Common myeloid progenitor, CD34-positive (primary cell): ENCODE measurements at regions not wholly inside any gene's neighbourhood (a gene's known extent, or its start where the extent isn't known, plus 50 kb on each side); places are given as distances from the start of the nearest gene placed in this dataset.

Experiments
- CTCF ChIA-PET: fragments of 350-600 bp; sonication (Branson Sonifier 250); formaldehyde crosslinking; loops from one replicate; lab custom pipeline; 2021; ENCODE audit warnings: antibody characterized with exemption; lab: Charles Lee
- POLR2A ChIA-PET: fragments of 350-600 bp; sonication (Branson Sonifier 250); formaldehyde crosslinking; loops from one replicate; lab custom pipeline; 2021; ENCODE audit warnings: antibody characterized with exemption; lab: Charles Lee
- DNase-seq, 3 donors: peaks; one replicate each; pipeline versions ENCODE4 v3.0.0 to v3.0.0-alpha.2; 2013
- H3K27ac ChIP-seq, 2 experiments: 1 replicate in 1 of 2; 2 replicates in 1 of 2; pipeline ENCODE4 v1.7.0; 2013; ENCODE audit warnings: inconsistent platforms in 2 of 2, low read length in 2 of 2, mild to moderate bottlenecking in 2 of 2, low read depth in 1 of 2, moderate library complexity in 1 of 2; ENCODE audit not compliant: severe bottlenecking in 2 of 2, insufficient read depth in 1 of 2, poor library complexity in 1 of 2
- H3K27me3 ChIP-seq, 5 experiments: replicated peaks in 2 of 5; 1 replicate in 3 of 5; 2 replicates in 2 of 5; pipeline versions ENCODE4 v1.6.1 to v1.7.0; 2013; ENCODE audit warnings: low read length in 4 of 5, mild to moderate bottlenecking in 2 of 5, moderate library complexity in 2 of 5, inconsistent platforms in 1 of 5; ENCODE audit not compliant: insufficient read depth in 5 of 5, control insufficient read depth in 4 of 5
- H3K36me3 ChIP-seq, 4 experiments: 1 replicate in 2 of 4; 2 replicates in 2 of 4; pipeline versions ENCODE4 v1.6.1 to v1.7.0; 2013; ENCODE audit warnings: low read length in 3 of 4, control low read depth in 1 of 4, mild to moderate bottlenecking in 1 of 4; ENCODE audit not compliant: control insufficient read depth in 4 of 4, insufficient read depth in 4 of 4
- H3K4me1 ChIP-seq, 4 experiments: 1 replicate in 3 of 4; 2 replicates in 1 of 4; pipeline versions ENCODE4 v1.6.1 to v1.7.1; 2013; ENCODE audit warnings: low read length in 3 of 4, mild to moderate bottlenecking in 3 of 4, control low read depth in 1 of 4, inconsistent platforms in 1 of 4, moderate library complexity in 1 of 4; ENCODE audit not compliant: control insufficient read depth in 4 of 4, insufficient read depth in 4 of 4; ENCODE audit errors: control extremely low read depth in 1 of 4
- H3K4me3 ChIP-seq, 7 experiments: 1 replicate in 4 of 7; 2 replicates in 3 of 7; pipeline versions ENCODE4 v1.5.1 to v1.7.0; 2013; ENCODE audit warnings: mild to moderate bottlenecking in 7 of 7, low read length in 6 of 7, moderate library complexity in 6 of 7, inconsistent platforms in 2 of 7, low read depth in 2 of 7, control low read depth in 1 of 7; ENCODE audit not compliant: insufficient read depth in 4 of 7, control insufficient read depth in 1 of 7; ENCODE audit errors: extremely low read depth in 1 of 7
- H3K9me3 ChIP-seq, 5 experiments: 1 replicate in 4 of 5; 2 replicates in 1 of 5; pipeline versions ENCODE4 v1.6.1 to v1.7.1; 2013; ENCODE audit warnings: low read length in 4 of 5, mild to moderate bottlenecking in 2 of 5, inconsistent platforms in 1 of 5, low read depth in 1 of 5, moderate library complexity in 1 of 5; ENCODE audit not compliant: control insufficient read depth in 4 of 5, insufficient read depth in 2 of 5; ENCODE audit errors: control extremely low read depth in 1 of 5
- WGBS: methylation state at CpG from one replicate; pipeline ENCODE4 v1.1.5; 2013; ENCODE audit not compliant: insufficient coverage; 5-methylcytosine and 5-hydroxymethylcytosine counted together

GRCh38 chr2:15687720-15688119, 96.1 kb downstream of the DDX1 start:
- CTCF ChIA-PET = no interaction called here
- no peak overlapping the region for H3K4me3 ChIP-seq
- peaks cover 0 to 9% (median 3%) of the 10 kb centered on the region in 4 experiments for H3K4me1 ChIP-seq
- POLR2A ChIA-PET = no interaction called here
- H3K9me3 ChIP-seq = peaks cover 0 to 8% (median 0%) of the 10 kb centered on the region in 5 experiments
- DNase-seq = no peak
- no peak overlapping the region for H3K27ac ChIP-seq
- H3K27me3 ChIP-seq = peaks cover 0 to 2% (median 0%) of the 10 kb centered on the region in 5 experiments
- WGBS = 100% methylated on average over 5 of the region's 6 CpGs
- no peaks in the 10 kb centered on the region for H3K36me3 ChIP-seq

DNA sequence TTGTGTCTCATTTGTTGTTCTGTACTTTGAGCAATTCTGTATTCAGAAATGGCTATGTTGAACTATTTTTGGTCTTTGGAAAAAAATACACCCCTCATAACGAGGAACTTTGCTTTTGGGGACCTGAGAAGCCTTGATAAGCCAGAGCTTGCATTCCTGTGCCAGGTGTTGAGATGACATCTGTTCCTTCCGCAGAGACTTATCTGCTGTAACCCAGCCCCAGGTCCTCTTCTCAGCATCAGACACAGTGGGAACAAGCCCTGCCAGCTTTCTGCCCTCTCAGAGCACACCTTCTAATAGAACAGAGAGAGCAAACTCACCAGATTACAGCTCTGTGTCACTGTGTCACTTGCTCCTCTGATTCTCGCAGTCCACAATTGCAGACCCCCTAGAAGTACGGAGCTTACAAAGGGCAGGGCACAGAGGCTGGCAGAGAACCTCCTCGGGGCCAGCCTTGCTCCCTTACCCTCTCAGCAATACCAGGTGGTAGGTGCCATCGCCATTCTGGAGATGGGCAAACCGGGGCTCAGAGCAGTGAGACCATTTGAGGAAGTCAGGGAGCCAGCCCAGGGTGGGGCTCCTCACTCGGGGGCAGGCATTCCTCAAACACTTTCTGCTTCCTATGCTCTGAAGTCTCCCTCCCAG, 97.4 kb downstream of the DDX1 start:
- H3K27me3 ChIP-seq = peaks cover 0 to 2% (median 0%) of the 10 kb centered on the region in 5 experiments
- no peak overlapping the region for H3K4me3 ChIP-seq
- peaks cover 0 to 8% (median 0%) of the 10 kb centered on the region in 5 experiments for H3K9me3 ChIP-seq
- POLR2A ChIA-PET = no interaction called here
- peaks cover 0 to 9% (median 3%) of the 10 kb centered on the region in 4 experiments for H3K4me1 ChIP-seq
- no peak overlapping the region for H3K27ac ChIP-seq
- 45% methylated on average over 5 of the region's 8 CpGs for WGBS
- CTCF ChIA-PET = no interaction called here
- H3K36me3 ChIP-seq = no peaks in the 10 kb centered on the region
- DNase-seq = peak; percentile 2 to 36 (median 21)

- no peaks in the 10 kb centered on the region for H3K36me3 ChIP-seq
- POLR2A ChIA-PET = no interaction called here
- no peak overlapping the region for H3K4me3 ChIP-seq
- peaks cover 0 to 2% (median 0%) of the 10 kb centered on the region in 5 experiments for H3K27me3 ChIP-seq
- peaks cover 0 to 9% (median 3%) of the 10 kb centered on the region in 4 experiments for H3K4me1 ChIP-seq
- H3K9me3 ChIP-seq = peaks cover 0 to 8% (median 0%) of the 10 kb centered on the region in 5 experiments
- no peak for DNase-seq
- CTCF ChIA-PET = no interaction called here
- no peak overlapping the region for H3K27ac ChIP-seq
- WGBS = 76% methylated on average over 5 of the region's 10 CpGs
Observed at GRCh38 chr2:15689654-15690053, 98.0 kb downstream of the DDX1 start.

DNA sequence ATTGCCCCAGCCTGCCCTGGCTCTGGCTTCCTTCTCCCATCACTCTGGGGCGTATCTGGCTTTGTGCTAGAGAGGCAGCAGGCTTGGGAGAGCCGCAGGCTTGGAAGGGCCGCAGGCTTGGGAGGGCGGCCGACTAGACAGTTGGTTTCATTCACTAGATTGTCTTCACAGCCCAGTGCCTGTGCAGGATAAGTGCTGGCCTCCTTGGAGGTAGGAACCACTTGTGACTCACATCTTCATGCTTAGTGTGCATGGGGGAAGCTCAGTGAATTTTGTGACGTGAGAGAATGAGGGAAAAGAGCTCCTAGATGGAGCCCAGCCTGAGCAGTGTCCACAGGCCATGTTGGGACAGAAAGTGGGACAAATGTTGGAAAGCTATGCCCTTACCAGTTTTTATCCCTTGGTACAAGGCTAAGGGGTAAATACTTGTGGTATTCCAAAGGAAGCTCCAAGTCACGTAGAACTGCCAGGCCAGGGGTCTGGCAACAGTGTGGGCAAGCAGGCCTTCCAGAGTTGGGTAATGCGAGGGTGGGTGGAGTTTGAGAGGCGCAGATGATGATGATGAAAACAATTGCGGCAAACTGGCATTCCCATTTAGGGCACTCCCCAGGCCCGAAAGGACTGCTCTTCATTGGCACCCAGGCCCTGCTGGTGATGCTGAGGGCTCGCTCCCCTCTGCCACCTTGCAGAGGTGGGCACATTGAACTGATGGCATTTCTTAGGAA, 100.1 kb downstream of the DDX1 start:
- peaks cover 0 to 2% (median 0%) of the 10 kb centered on the region in 5 experiments for H3K27me3 ChIP-seq
- H3K4me1 ChIP-seq = peaks cover 0 to 9% (median 3%) of the 10 kb centered on the region in 4 experiments
- H3K4me3 ChIP-seq = no peak overlapping the region
- CTCF ChIA-PET = no interaction called here
- POLR2A ChIA-PET = no interaction called here
- 99% methylated on average over 10 of the region's 12 CpGs for WGBS
- no peak overlapping the region for H3K27ac ChIP-seq
- no peaks in the 10 kb centered on the region for H3K36me3 ChIP-seq
- H3K9me3 ChIP-seq = no peaks in the 10 kb centered on the region
- no peak for DNase-seq

DNA sequence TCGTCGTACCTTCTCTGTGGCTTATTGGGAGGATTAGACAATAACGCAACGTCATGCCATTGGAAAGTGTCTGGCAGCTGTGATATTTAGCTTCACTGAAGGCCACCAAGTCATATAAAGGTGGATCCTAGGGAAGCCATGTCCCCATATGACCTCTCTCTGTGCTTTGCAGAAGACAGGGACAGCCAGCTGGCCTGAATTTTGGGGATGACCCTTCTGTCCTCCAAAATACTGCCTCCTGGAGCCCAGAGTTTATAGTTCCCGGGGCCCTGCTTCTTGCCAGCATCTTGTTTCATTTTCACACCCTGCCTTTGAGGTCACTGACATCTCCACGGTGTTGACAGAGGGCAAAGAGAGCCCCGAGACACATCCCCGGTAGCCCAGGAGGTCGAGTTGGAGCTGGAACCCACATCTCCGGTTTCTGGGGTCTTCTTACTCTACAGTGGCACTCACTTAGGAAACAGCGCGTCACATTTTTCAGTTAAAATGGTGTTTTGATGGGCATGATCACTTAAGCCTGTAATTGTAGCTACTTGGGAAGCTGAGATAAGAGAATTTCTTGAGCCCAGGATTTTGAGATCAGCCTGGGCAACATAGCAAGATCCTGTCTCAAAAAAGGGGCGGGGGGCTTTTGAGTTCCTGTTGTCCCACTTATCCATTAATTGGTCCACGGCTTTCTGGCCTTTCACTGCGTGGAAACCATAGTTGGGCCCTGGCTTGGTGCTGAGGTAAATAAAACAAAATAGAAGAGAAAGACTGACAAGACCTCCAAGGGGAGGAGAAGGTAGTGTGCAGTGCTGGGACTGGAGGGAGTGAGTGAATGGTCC, 101.1 kb downstream of the DDX1 start:
- no peak overlapping the region for H3K4me3 ChIP-seq
- WGBS = 94% methylated on average over 15 of the region's 15 CpGs
- ChIA-PET POLR2A (interaction anchor here (0.5 kb wide), 1 partner anchor 306 kb away, joined by 3 read pairs; no protein-coding TSS in a partner anchor), CTCF (no interaction called here)
- peaks cover 0 to 9% (median 3%) of the 10 kb centered on the region in 4 experiments for H3K4me1 ChIP-seq
- no peaks in the 10 kb centered on the region for H3K36me3 ChIP-seq
- no peaks in the 10 kb centered on the region for H3K9me3 ChIP-seq
- DNase-seq = no peak
- no peak overlapping the region for H3K27ac ChIP-seq
- peaks cover 0 to 2% (median 0%) of the 10 kb centered on the region in 5 experiments for H3K27me3 ChIP-seq

DNA sequence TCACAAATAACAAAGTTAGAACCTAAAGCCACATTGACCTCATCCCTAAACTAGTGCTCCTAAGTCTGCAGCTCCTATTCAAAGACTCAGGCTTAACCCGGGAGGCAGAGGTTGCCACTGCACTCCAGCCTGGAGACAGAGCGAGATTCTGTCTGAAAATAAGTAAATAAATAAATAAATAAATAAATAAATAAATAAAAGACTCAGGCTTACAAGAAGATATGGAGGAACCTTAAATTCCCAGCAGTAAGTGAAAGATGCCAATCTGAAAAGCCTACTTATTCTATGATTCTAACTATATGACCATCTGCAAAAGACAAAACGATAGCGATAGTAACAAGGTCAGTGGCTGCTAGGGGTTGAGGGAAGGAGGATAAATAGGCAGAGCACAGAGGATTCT, 101.7 kb downstream of the DDX1 start:
- H3K9me3 ChIP-seq = no peaks in the 10 kb centered on the region
- ChIA-PET POLR2A (no interaction called here), CTCF (no interaction called here)
- H3K27me3 ChIP-seq = peaks cover 0 to 2% (median 0%) of the 10 kb centered on the region in 5 experiments
- no peak overlapping the region for H3K4me3 ChIP-seq
- peaks cover 0 to 9% (median 3%) of the 10 kb centered on the region in 4 experiments for H3K4me1 ChIP-seq
- no peak overlapping the region for H3K27ac ChIP-seq
- DNase-seq = no peak
- H3K36me3 ChIP-seq = no peaks in the 10 kb centered on the region
- WGBS = no CpG with 5 or more reads among the region's 4 CpGs
